HL-60 (cell line): ENCODE measurements at regions not wholly inside any gene's neighbourhood (a gene's known extent, or its start where the extent isn't known, plus 50 kb on each side); places are given as distances from the start of the nearest gene placed in this dataset.

Experiments
- DNase-seq, 2 experiments: peaks; one replicate each; pipeline ENCODE4 v3.0.0-alpha.2; 2010 to 2020; ENCODE audit warnings: low read depth in 1 of 2, low spot score in 1 of 2
- H3K27ac ChIP-seq: fragments of 250-450 bp; sonication (Bioruptor Pico); replicated peaks from 2 replicates; pipeline ENCODE4 v1.5.1; 2020; ENCODE audit warnings: mild to moderate bottlenecking, moderate library complexity
- H3K27me3 ChIP-seq: fragments of 250-450 bp; sonication (Bioruptor Pico); 2 replicates; pipeline ENCODE4 v1.5.1; 2021; ENCODE audit warnings: mild to moderate bottlenecking, moderate library complexity; ENCODE audit not compliant: insufficient read depth, poor library complexity, severe bottlenecking
- H3K4me3 ChIP-seq: replicated peaks from 2 replicates; pipeline ENCODE4 v1.5.1; 2011; ENCODE audit warnings: mild to moderate bottlenecking, control low read depth, low read length; ENCODE audit not compliant: insufficient read depth
- GABPA ChIP-seq: IDR thresholded peaks from 2 replicates; pipeline ENCODE4 v1.6.1; 2012; ENCODE audit warnings: low read depth
- POLR2AphosphoS5 ChIP-seq: IDR thresholded peaks from 2 replicates; pipeline ENCODE4 v1.6.1; 2012; ENCODE audit warnings: low read depth
- SPI1 ChIP-seq: IDR thresholded peaks from 2 replicates; pipeline ENCODE4 v1.6.1; 2012; ENCODE audit warnings: low read depth, mild to moderate bottlenecking, borderline replicate concordance
- TF ChIP-seq, protein P1 (sequence below): IDR thresholded peaks from one replicate; pipeline ENCODE4 v1.5.1; 2011; ENCODE audit warnings: low read length, control low read depth, inconsistent platforms; ENCODE audit not compliant: insufficient read depth
- TF ChIP-seq, protein P2 (sequence below): IDR thresholded peaks from 2 replicates; pipeline ENCODE4 v1.6.1; 2012; ENCODE audit warnings: low read depth; ENCODE audit not compliant: insufficient replicate concordance

DNA sequence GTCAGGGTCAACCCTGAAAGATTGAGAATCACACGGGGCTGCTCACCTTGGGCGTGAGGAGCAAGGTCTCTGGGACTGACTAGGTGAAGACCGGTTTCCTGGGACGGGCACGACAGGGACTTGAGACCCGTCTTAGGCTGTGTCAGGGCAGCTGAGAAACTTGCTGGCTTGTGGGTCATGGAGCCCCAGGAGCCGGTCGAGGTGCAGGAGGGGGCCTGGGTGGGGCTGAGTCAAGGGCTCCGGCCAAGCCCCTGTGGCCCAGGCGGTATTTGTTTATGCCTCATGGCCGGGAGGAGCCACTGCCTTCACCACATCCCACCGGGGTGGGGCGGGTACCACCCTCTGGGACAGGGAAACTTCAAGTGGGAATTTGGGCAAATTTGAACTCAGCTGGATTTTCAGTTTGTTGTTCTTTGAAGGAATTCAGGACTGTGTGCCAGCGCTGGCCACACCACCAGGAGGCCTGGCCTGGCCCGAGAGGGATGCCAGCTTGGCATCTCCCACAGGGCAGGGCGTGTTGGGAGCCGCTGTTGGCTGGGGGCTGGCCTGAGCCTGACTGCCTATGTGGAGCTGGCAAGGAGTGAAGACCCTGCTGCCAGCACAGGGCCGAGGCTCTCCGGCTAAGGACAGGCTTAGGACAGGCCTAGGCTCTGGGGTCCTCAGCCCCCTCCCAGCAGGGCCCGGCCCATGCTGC is 116.1 kb downstream of the METRNL start:
- TF ChIP-seq POLR2AphosphoS5 (no peak), GABPA (no peak), SPI1 (no peak)
- TF ChIP-seq, protein P1, sequence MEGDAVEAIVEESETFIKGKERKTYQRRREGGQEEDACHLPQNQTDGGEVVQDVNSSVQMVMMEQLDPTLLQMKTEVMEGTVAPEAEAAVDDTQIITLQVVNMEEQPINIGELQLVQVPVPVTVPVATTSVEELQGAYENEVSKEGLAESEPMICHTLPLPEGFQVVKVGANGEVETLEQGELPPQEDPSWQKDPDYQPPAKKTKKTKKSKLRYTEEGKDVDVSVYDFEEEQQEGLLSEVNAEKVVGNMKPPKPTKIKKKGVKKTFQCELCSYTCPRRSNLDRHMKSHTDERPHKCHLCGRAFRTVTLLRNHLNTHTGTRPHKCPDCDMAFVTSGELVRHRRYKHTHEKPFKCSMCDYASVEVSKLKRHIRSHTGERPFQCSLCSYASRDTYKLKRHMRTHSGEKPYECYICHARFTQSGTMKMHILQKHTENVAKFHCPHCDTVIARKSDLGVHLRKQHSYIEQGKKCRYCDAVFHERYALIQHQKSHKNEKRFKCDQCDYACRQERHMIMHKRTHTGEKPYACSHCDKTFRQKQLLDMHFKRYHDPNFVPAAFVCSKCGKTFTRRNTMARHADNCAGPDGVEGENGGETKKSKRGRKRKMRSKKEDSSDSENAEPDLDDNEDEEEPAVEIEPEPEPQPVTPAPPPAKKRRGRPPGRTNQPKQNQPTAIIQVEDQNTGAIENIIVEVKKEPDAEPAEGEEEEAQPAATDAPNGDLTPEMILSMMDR = no peak
- TF ChIP-seq, protein P2, sequence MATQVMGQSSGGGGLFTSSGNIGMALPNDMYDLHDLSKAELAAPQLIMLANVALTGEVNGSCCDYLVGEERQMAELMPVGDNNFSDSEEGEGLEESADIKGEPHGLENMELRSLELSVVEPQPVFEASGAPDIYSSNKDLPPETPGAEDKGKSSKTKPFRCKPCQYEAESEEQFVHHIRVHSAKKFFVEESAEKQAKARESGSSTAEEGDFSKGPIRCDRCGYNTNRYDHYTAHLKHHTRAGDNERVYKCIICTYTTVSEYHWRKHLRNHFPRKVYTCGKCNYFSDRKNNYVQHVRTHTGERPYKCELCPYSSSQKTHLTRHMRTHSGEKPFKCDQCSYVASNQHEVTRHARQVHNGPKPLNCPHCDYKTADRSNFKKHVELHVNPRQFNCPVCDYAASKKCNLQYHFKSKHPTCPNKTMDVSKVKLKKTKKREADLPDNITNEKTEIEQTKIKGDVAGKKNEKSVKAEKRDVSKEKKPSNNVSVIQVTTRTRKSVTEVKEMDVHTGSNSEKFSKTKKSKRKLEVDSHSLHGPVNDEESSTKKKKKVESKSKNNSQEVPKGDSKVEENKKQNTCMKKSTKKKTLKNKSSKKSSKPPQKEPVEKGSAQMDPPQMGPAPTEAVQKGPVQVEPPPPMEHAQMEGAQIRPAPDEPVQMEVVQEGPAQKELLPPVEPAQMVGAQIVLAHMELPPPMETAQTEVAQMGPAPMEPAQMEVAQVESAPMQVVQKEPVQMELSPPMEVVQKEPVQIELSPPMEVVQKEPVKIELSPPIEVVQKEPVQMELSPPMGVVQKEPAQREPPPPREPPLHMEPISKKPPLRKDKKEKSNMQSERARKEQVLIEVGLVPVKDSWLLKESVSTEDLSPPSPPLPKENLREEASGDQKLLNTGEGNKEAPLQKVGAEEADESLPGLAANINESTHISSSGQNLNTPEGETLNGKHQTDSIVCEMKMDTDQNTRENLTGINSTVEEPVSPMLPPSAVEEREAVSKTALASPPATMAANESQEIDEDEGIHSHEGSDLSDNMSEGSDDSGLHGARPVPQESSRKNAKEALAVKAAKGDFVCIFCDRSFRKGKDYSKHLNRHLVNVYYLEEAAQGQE = no peak
- Histone ChIP-seq H3K4me3 (no peak overlapping the region), H3K27ac (no peak overlapping the region), H3K27me3 (no peaks in the 10 kb centered on the region)
- DNase-seq = no peak

DNA sequence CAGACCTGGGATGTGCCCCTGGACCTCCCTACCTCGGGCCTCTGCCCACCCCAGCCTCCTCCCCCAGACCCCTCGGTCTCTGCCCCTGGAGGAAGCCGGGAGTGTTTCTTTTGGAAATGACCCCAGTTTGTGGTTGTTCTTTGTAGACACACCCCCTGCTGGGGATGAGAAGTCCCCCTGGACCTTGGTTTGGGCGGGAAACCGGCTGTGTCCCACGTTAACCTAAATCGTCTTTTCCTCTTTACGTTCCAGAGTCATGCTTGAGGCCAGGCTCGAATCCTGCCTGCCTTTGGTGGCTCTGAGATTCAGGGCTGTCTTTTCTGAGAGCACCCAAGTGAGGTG is 116.6 kb downstream of the METRNL start:
- Histone ChIP-seq H3K27ac (no peak overlapping the region), H3K4me3 (no peak overlapping the region), H3K27me3 (no peaks in the 10 kb centered on the region)
- DNase-seq = no peak
- no peak for TF ChIP-seq SPI1
- TF ChIP-seq, protein P2 = no peak
- TF ChIP-seq POLR2AphosphoS5 = no peak
- TF ChIP-seq GABPA = no peak
- TF ChIP-seq, protein P1 = no peak

DNA sequence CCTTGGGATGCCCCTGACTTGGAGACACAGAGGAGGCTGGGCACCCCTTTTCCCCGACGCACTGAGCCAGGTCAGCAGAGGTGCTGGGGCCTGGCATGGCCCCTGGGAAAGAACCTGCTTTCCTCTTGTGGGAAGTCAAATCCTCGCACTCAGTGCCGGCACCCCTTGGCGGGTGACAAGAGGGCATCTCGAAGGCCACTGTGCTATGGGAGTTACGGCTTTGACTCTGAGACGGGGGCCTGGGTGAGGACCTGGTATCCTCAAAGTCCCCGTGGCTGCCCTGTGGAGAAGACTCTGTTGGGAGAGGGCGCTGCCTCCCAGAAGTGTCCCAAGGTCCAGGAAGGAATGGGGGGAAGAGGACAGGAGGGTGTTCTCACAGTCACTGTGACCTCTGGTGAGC is 117.0 kb downstream of the METRNL start:
- H3K27ac ChIP-seq = no peak overlapping the region
- TF ChIP-seq, protein P2 = no peak
- TF ChIP-seq SPI1 (no peak), GABPA (no peak), POLR2AphosphoS5 (no peak)
- TF ChIP-seq, protein P1 = no peak
- H3K4me3 ChIP-seq = no peak overlapping the region
- H3K27me3 ChIP-seq = no peaks in the 10 kb centered on the region
- DNase-seq = no peak
